Naive thymus-derived CD4-positive, alpha-beta T cell (primary cell): ENCODE measurements at regions not wholly inside any gene's neighbourhood (a gene's known extent, or its start where the extent isn't known, plus 50 kb on each side); places are given as distances from the start of the nearest gene placed in this dataset.

ENCODE experiments used
- ATAC-seq: fragments of 150-1000 bp; cut with Tn5 transposase; 2 replicates; pipeline ENCODE4 v1.10.0; 2021; ENCODE audit warnings: mild to moderate bottlenecking, moderate library complexity
- CTCF ChIA-PET: fragments of 350-600 bp; sonication (Branson Sonifier 250); formaldehyde crosslinking; loops from one replicate; lab custom pipeline; 2021; ENCODE audit warnings: antibody characterized with exemption; lab: Charles Lee
- POLR2A ChIA-PET: fragments of 350-600 bp; sonication (Branson Sonifier 250); formaldehyde crosslinking; loops from one replicate; lab custom pipeline; 2021; ENCODE audit warnings: antibody characterized with exemption, inconsistent platforms; lab: Charles Lee
- DNase-seq, 9 donors: peaks; one replicate each; pipeline versions ENCODE4 v3.0.0 to v3.0.0-alpha.2; 2020 to 2022; ENCODE audit warnings: mixed read lengths in 1 of 9
- H3K27ac ChIP-seq: one replicate; pipeline ENCODE4 v1.7.0; 2013; ENCODE audit warnings: mild to moderate bottlenecking, low read depth, low read length, moderate library complexity
- H3K27me3 ChIP-seq, 2 donors: one replicate each; pipeline ENCODE4 v1.7.0; 2013; ENCODE audit warnings: low read length in 2 of 2, mild to moderate bottlenecking in 2 of 2, moderate library complexity in 2 of 2; ENCODE audit not compliant: control insufficient read depth in 2 of 2, insufficient read depth in 2 of 2
- H3K36me3 ChIP-seq, 3 experiments: 1 replicate in 2 of 3; 2 replicates in 1 of 3; pipeline ENCODE4 v1.7.0; 2013; ENCODE audit warnings: low read length in 3 of 3, mild to moderate bottlenecking in 3 of 3, moderate library complexity in 1 of 3; ENCODE audit not compliant: insufficient read depth in 3 of 3, control insufficient read depth in 2 of 3
- H3K4me1 ChIP-seq, 2 donors: one replicate each; pipeline ENCODE4 v1.7.0; 2013; ENCODE audit warnings: low read length in 2 of 2, mild to moderate bottlenecking in 2 of 2, moderate library complexity in 1 of 2; ENCODE audit not compliant: control insufficient read depth in 2 of 2, insufficient read depth in 2 of 2
- H3K4me3 ChIP-seq: 2 replicates; pipeline ENCODE4 v1.7.0; 2013; ENCODE audit warnings: mild to moderate bottlenecking, low read length
- H3K9me3 ChIP-seq, 3 experiments: 1 replicate in 2 of 3; 2 replicates in 1 of 3; pipeline ENCODE4 v1.7.0; 2013; ENCODE audit warnings: low read length in 3 of 3; ENCODE audit not compliant: control insufficient read depth in 2 of 3
- H3K27ac Mint-ChIP-seq, 9 donors: one replicate each; pipeline ENCODE4 v1.8.0; 2020 to 2022; ENCODE audit warnings: mixed read lengths in 9 of 9, mild to moderate bottlenecking in 8 of 9, moderate library complexity in 5 of 9, inconsistent platforms in 2 of 9
- H3K27me3 Mint-ChIP-seq, 5 donors: one replicate each; pipeline ENCODE4 v1.8.0; 2021 to 2022; ENCODE audit warnings: mixed read lengths in 5 of 5, mild to moderate bottlenecking in 1 of 5
- H3K36me3 Mint-ChIP-seq, 5 donors: one replicate each; pipeline ENCODE4 v1.8.0; 2020 to 2022; ENCODE audit warnings: mixed read lengths in 5 of 5, mild to moderate bottlenecking in 3 of 5, inconsistent platforms in 1 of 5
- H3K4me1 Mint-ChIP-seq, 7 donors: one replicate each; pipeline ENCODE4 v1.8.0; 2020 to 2022; ENCODE audit warnings: mixed read lengths in 7 of 7, mild to moderate bottlenecking in 3 of 7, inconsistent platforms in 1 of 7
- H3K4me3 Mint-ChIP-seq, 10 donors: one replicate each; pipeline ENCODE4 v1.8.0; 2020 to 2022; ENCODE audit warnings: mild to moderate bottlenecking in 10 of 10, mixed read lengths in 10 of 10, moderate library complexity in 6 of 10, inconsistent platforms in 2 of 10
- H3K9me3 Mint-ChIP-seq, 11 donors: one replicate each; pipeline ENCODE4 v1.8.0; 2020 to 2022; ENCODE audit warnings: mixed read lengths in 11 of 11, mild to moderate bottlenecking in 4 of 11, inconsistent platforms in 1 of 11, moderate library complexity in 1 of 11
- intact Hi-C, 2 donors: fragments of 100-400 bp; cut with micrococcal nuclease; formaldehyde crosslinking; loops; one replicate each; pipeline ENCODE4 v1.15.1; 2023

- no peak overlapping the region for H3K4me3 Mint-ChIP-seq
- H3K36me3 ChIP-seq = no peaks in the 10 kb centered on the region
- peaks cover 0 to 30% (median 20%) of the 10 kb centered on the region in 5 donors for H3K27me3 Mint-ChIP-seq
- no peak overlapping the region for H3K27ac ChIP-seq
- no peaks in the 10 kb centered on the region for H3K4me1 ChIP-seq
- H3K9me3 Mint-ChIP-seq = peaks cover 0 to 6% (median 2%) of the 10 kb centered on the region in 11 donors
- H3K4me3 ChIP-seq = no peak overlapping the region
- ChIA-PET POLR2A (no interaction called here), CTCF (no interaction called here)
- intact Hi-C loops = no loop called here
- H3K9me3 ChIP-seq = no peaks in the 10 kb centered on the region
- no peak for ATAC-seq
- H3K27ac Mint-ChIP-seq = no peak overlapping the region
- H3K4me1 Mint-ChIP-seq = no peaks in the 10 kb centered on the region
- H3K27me3 ChIP-seq = no peaks in the 10 kb centered on the region
- H3K36me3 Mint-ChIP-seq = no peaks in the 10 kb centered on the region
- no peak for DNase-seq
Measured at GRCh38 chr5:16346380-16346779, 119.2 kb downstream of the ZNF622 start.

DNA sequence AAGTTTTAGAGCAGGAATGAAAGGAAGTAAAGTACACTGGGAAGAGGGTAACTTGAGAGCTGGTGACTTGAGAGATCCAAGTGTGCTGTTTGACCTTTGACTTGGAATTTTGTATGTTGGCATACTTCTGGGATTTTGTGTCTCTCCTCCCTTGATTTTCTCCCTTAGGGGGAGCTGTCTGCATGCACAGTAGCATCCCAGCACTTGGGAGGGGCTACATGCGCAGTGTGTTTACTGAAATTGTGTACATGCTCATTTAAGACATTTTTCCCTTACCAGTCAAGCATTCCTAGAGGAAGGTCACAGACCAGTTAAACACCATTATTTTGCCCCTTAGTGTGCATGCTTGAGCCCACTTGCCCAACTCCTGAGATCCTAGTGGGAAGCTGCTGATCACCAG, 120.1 kb downstream of the ZNF622 start:
- DNase-seq (no peak), ATAC-seq (no peak)
- Histone ChIP-seq H3K27ac (no peak overlapping the region), H3K9me3 (no peaks in the 10 kb centered on the region), H3K36me3 (no peaks in the 10 kb centered on the region), H3K4me1 (no peaks in the 10 kb centered on the region), H3K4me3 (no peak overlapping the region), H3K27me3 (no peaks in the 10 kb centered on the region)
- H3K36me3 Mint-ChIP-seq = no peaks in the 10 kb centered on the region
- H3K9me3 Mint-ChIP-seq = peaks cover 0 to 6% (median under 1%) of the 10 kb centered on the region in 11 donors
- intact Hi-C loops = no loop called here
- H3K4me1 Mint-ChIP-seq = no peaks in the 10 kb centered on the region
- peaks cover 0 to 25% (median 14%) of the 10 kb centered on the region in 5 donors for H3K27me3 Mint-ChIP-seq
- CTCF ChIA-PET = interaction anchor here (0.7 kb wide), 2 partner anchors 21 to 567 kb away, joined by 3 read pairs; no protein-coding TSS in a partner anchor
- POLR2A ChIA-PET = no interaction called here
- H3K4me3 Mint-ChIP-seq = no peak overlapping the region
- no peak overlapping the region for H3K27ac Mint-ChIP-seq

GRCh38 chr5:16326137-16326536, 139.5 kb downstream of the ZNF622 start:
- POLR2A ChIA-PET = no interaction called here
- no peak for ATAC-seq

GRCh38 chr5:16321284-16321683, 141.7 kb upstream of the MARCHF11 start:
- Mint-ChIP-seq H3K9me3 (peaks cover 0 to 10% (median 0%) of the 10 kb centered on the region in 11 donors), H3K4me1 (no peaks in the 10 kb centered on the region), H3K36me3 (no peaks in the 10 kb centered on the region), H3K27me3 (peaks cover 0 to 26% (median 7%) of the 10 kb centered on the region in 5 donors), H3K27ac (no peak overlapping the region), H3K4me3 (no peak overlapping the region)
- no peaks in the 10 kb centered on the region for H3K36me3 ChIP-seq
- H3K4me1 ChIP-seq = no peaks in the 10 kb centered on the region
- H3K27ac ChIP-seq = no peak overlapping the region
- ATAC-seq (no peak), DNase-seq (no peak)
- intact Hi-C loops = no loop called here
- H3K27me3 ChIP-seq = no peaks in the 10 kb centered on the region
- POLR2A ChIA-PET = no interaction called here
- CTCF ChIA-PET = no interaction called here
- H3K4me3 ChIP-seq = no peak overlapping the region
- no peaks in the 10 kb centered on the region for H3K9me3 ChIP-seq

More at GRCh38 chr5:16326137-16326536, 139.5 kb downstream of the ZNF622 start:
- no peaks in the 10 kb centered on the region for H3K36me3 ChIP-seq
- no peaks in the 10 kb centered on the region for H3K4me1 ChIP-seq
- H3K9me3 Mint-ChIP-seq = peaks cover 0 to 5% (median 0%) of the 10 kb centered on the region in 11 donors
- H3K4me3 Mint-ChIP-seq = no peak overlapping the region
- H3K4me1 Mint-ChIP-seq = no peaks in the 10 kb centered on the region
- intact Hi-C loops = no loop called here
- H3K36me3 Mint-ChIP-seq = no peaks in the 10 kb centered on the region
- no peak overlapping the region for H3K27ac Mint-ChIP-seq
- H3K27me3 Mint-ChIP-seq = peaks cover 0 to 36% (median 22%) of the 10 kb centered on the region in 5 donors
- no peak for DNase-seq
- no peaks in the 10 kb centered on the region for H3K9me3 ChIP-seq
- CTCF ChIA-PET = no interaction called here
- peaks cover 0 to 6% of the 10 kb centered on the region in 2 donors for H3K27me3 ChIP-seq
- no peak overlapping the region for H3K27ac ChIP-seq
- no peak overlapping the region for H3K4me3 ChIP-seq

- Histone ChIP-seq H3K36me3 (no peaks in the 10 kb centered on the region), H3K4me3 (no peak overlapping the region), H3K27ac (no peak overlapping the region), H3K4me1 (no peaks in the 10 kb centered on the region), H3K9me3 (no peaks in the 10 kb centered on the region), H3K27me3 (no peaks in the 10 kb centered on the region)
- peaks cover 0 to 5% (median 0%) of the 10 kb centered on the region in 11 donors for H3K9me3 Mint-ChIP-seq
- H3K27ac Mint-ChIP-seq = no peak overlapping the region
- ChIA-PET POLR2A (interaction anchor here (0.5 kb wide), 1 partner anchor 1800 kb away, joined by 3 read pairs; no protein-coding TSS in a partner anchor), CTCF (no interaction called here)
- peaks cover 0 to 13% (median 9%) of the 10 kb centered on the region in 5 donors for H3K27me3 Mint-ChIP-seq
- DNase-seq (no peak), ATAC-seq (no peak)
- intact Hi-C loops = no loop called here
- no peak overlapping the region for H3K4me3 Mint-ChIP-seq
- H3K4me1 Mint-ChIP-seq = no peaks in the 10 kb centered on the region
- H3K36me3 Mint-ChIP-seq = no peaks in the 10 kb centered on the region
Measured at GRCh38 chr5:16315501-16315900, 135.9 kb upstream of the MARCHF11 start.

GRCh38 chr5:16313761-16314160, 134.2 kb upstream of the MARCHF11 start:
- Mint-ChIP-seq H3K36me3 (no peaks in the 10 kb centered on the region), H3K27me3 (peaks cover 0 to 22% (median 5%) of the 10 kb centered on the region in 5 donors), H3K4me3 (no peak overlapping the region), H3K9me3 (peaks cover 0 to 5% (median 0%) of the 10 kb centered on the region in 11 donors), H3K4me1 (no peaks in the 10 kb centered on the region), H3K27ac (no peak overlapping the region)
- intact Hi-C loops = no loop called here
- Histone ChIP-seq H3K27ac (no peak overlapping the region), H3K36me3 (no peaks in the 10 kb centered on the region), H3K9me3 (no peaks in the 10 kb centered on the region), H3K4me1 (no peaks in the 10 kb centered on the region), H3K27me3 (no peaks in the 10 kb centered on the region), H3K4me3 (no peak overlapping the region)
- ChIA-PET POLR2A (no interaction called here), CTCF (no interaction called here)
- DNase-seq = no peak
- no peak for ATAC-seq

GRCh38 chr5:16312785-16313184, 133.2 kb upstream of the MARCHF11 start:
- Mint-ChIP-seq H3K27me3 (peaks cover 0 to 22% (median 3%) of the 10 kb centered on the region in 5 donors), H3K9me3 (peaks cover 0 to 5% (median 0%) of the 10 kb centered on the region in 11 donors), H3K4me1 (no peaks in the 10 kb centered on the region), H3K36me3 (no peaks in the 10 kb centered on the region), H3K27ac (no peak overlapping the region), H3K4me3 (no peak overlapping the region)
- no peaks in the 10 kb centered on the region for H3K4me1 ChIP-seq
- ChIA-PET CTCF (no interaction called here), POLR2A (no interaction called here)
- no peak for DNase-seq
- H3K36me3 ChIP-seq = no peaks in the 10 kb centered on the region
- no peak for ATAC-seq
- no peak overlapping the region for H3K4me3 ChIP-seq
- no peaks in the 10 kb centered on the region for H3K9me3 ChIP-seq
- intact Hi-C loops = no loop called here
- no peaks in the 10 kb centered on the region for H3K27me3 ChIP-seq
- no peak overlapping the region for H3K27ac ChIP-seq
